Spleen (tissue), 11 donors: ENCODE measurements at regions not wholly inside any gene's neighbourhood (a gene's known extent, or its start where the extent isn't known, plus 50 kb on each side); places are given as distances from the start of the nearest gene placed in this dataset.

Experiments used
- DNase-seq: peaks from one replicate; pipeline ENCODE4 v3.0.0-alpha.2; 2020
- H3K27ac ChIP-seq, 8 donors: fragments of 200-600 bp; sonication (generic) in 7 of 8; 1 replicate in 4 of 8; 2 replicates in 4 of 8; pipeline versions ENCODE4 v1.5.0 to v1.8.0; 2016 to 2021; ENCODE audit warnings: inconsistent platforms in 4 of 8, mild to moderate bottlenecking in 4 of 8, moderate library complexity in 1 of 8
- H3K27me3 ChIP-seq, 7 donors: fragments of 200-600 bp; sonication (generic) in 6 of 7; replicated peaks in 1 of 7; 1 replicate in 4 of 7; 2 replicates in 3 of 7; pipeline versions ENCODE4 v1.5.0 to v1.8.0; 2016 to 2021; ENCODE audit warnings: inconsistent platforms in 3 of 7, mild to moderate bottlenecking in 1 of 7
- H3K36me3 ChIP-seq, 6 donors: fragments of 200-600 bp; sonication (generic) in 5 of 6; 1 replicate in 4 of 6; 2 replicates in 2 of 6; pipeline versions ENCODE4 v1.5.0 to v1.8.0; 2016 to 2021; ENCODE audit warnings: inconsistent platforms in 2 of 6
- H3K4me1 ChIP-seq, 6 donors: fragments of 200-600 bp; sonication (generic) in 5 of 6; 1 replicate in 3 of 6; 2 replicates in 3 of 6; pipeline versions ENCODE4 v1.5.0 to v1.8.0; 2016 to 2021; ENCODE audit warnings: inconsistent platforms in 3 of 6
- H3K4me3 ChIP-seq, 8 donors: fragments of 200-600 bp; sonication (generic) in 7 of 8; 1 replicate in 4 of 8; 2 replicates in 4 of 8; pipeline versions ENCODE4 v1.5.0 to v1.8.0; 2016 to 2021; ENCODE audit warnings: inconsistent platforms in 4 of 8, mild to moderate bottlenecking in 4 of 8, moderate library complexity in 2 of 8
- H3K9me3 ChIP-seq, 8 donors: fragments of 200-600 bp; sonication (generic) in 7 of 8; 1 replicate in 4 of 8; 2 replicates in 4 of 8; pipeline versions ENCODE4 v1.5.0 to v1.8.0; 2016 to 2021; ENCODE audit warnings: inconsistent platforms in 4 of 8
- POLR2A ChIP-seq, 3 donors: fragments of 450-650 bp; IDR thresholded peaks; one replicate each; pipeline ENCODE4 v1.5.1; 2017; ENCODE audit warnings: antibody characterized with exemption in 3 of 3, mild to moderate bottlenecking in 1 of 3
- POLR2AphosphoS5 ChIP-seq, 3 donors: sonication (generic); formaldehyde crosslinking; IDR thresholded peaks; one replicate each; pipeline ENCODE4 v1.5.1; 2017; ENCODE audit warnings: antibody characterized with exemption in 3 of 3
- WGBS, 5 donors: extraction: QIAGEN DNeasy Blood & Tissue Kit in 3 of 5; methylation state at CpG; one replicate each; pipeline versions ENCODE4 v1.1.5 to v1.1.7; 2013 to 2018; 5-methylcytosine and 5-hydroxymethylcytosine counted together
- intact Hi-C: fragments of 100-400 bp; cut with DNase I; formaldehyde crosslinking; loops from one replicate; pipeline ENCODE4 v1.15.0; 2023; ENCODE audit warnings: low total_unique reads
- TF ChIP-seq, protein P1 (sequence below), 11 experiments: fragments of 200-600 bp in 7 of 11; fragments of 450-650 bp in 4 of 11; sonication (generic) in 4 of 11; IDR thresholded peaks in 8 of 11; conservative IDR thresholded peaks in 3 of 11; 1 replicate in 7 of 11; 2 replicates in 4 of 11; pipeline versions ENCODE4 v1.4.0 to v1.8.0; 2016 to 2021; ENCODE audit warnings: antibody characterized with exemption in 11 of 11, inconsistent platforms in 4 of 11, mild to moderate bottlenecking in 1 of 11
- donor health status: healthy with polysubstance abuse.
- donor health status: DM: no; HTN: no; CAD: no; lungs with moderate emphysema.
- donor health status: DM: no; HTN: no; CAD: no.
- donor health status: Bipolar disorder and iron deficiency.
- donor health status: healthy.
- donor health status: DM: no; HTN: no; CAD: no.
- donor health status: DM: yes; HTN: yes; CAD: no.

DNA sequence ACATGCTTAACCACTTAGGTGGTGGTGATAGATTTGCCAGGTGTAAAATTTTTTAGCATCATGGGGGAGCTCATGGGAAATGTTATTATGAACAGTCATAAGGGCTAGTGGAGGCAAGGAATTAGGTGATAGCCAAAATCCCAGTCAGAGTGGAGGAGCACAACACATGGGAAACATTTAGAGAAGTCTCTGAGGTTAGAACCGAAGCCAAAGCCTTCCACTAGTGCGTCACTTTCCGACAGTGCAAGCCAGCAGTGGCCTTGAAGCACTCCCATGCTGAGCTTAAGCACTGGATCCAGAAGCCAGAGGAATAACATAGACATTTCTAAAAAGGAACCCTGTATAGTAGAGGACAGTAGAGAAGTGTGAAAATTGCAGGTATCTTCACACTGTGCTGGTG lies 101.5 kb upstream of the SNX2 start:
- Histone ChIP-seq H3K27ac (no peak overlapping the region), H3K4me3 (no peak overlapping the region), H3K9me3 (peaks cover 0 to 12% (median 0%) of the 10 kb centered on the region in 8 donors), H3K4me1 (no peaks in the 10 kb centered on the region), H3K27me3 (peaks cover 0 to 10% (median 0%) of the 10 kb centered on the region in 7 donors), H3K36me3 (no peaks in the 10 kb centered on the region)
- WGBS, 5 donors = 87 to 95% (median 90%) methylated on average over 3 of the region's 3 CpGs
- intact Hi-C loops = no loop called here
- TF ChIP-seq, protein P1, sequence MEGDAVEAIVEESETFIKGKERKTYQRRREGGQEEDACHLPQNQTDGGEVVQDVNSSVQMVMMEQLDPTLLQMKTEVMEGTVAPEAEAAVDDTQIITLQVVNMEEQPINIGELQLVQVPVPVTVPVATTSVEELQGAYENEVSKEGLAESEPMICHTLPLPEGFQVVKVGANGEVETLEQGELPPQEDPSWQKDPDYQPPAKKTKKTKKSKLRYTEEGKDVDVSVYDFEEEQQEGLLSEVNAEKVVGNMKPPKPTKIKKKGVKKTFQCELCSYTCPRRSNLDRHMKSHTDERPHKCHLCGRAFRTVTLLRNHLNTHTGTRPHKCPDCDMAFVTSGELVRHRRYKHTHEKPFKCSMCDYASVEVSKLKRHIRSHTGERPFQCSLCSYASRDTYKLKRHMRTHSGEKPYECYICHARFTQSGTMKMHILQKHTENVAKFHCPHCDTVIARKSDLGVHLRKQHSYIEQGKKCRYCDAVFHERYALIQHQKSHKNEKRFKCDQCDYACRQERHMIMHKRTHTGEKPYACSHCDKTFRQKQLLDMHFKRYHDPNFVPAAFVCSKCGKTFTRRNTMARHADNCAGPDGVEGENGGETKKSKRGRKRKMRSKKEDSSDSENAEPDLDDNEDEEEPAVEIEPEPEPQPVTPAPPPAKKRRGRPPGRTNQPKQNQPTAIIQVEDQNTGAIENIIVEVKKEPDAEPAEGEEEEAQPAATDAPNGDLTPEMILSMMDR (IDR thresholded peaks at IDR 0.05 in 8 of 11, conservative IDR thresholded peaks at IDR 0.05 in 3 of 11) = no peak
- TF ChIP-seq POLR2A (IDR thresholded peaks at IDR 0.05) (no peak), POLR2AphosphoS5 (IDR thresholded peaks at IDR 0.05) (no peak)
- DNase-seq = no peak

DNA sequence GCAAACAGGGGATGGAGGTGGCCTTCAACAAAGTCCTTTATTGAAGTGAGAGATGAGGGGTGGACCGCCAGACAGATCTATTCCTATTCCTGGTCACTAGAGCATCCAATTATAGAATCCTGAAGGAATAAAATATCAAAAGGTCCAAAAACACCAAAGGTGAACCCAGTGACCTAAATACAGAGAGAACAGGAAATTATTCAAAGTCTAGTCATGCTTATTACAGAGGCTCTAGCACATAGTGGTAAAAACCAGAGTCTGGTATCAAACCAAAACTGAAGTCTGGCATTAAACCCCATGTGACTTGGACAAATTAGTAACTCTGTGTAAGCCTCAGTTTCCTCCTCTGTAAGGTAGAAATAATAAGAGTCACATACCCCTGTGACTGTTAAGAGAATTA lies 100.5 kb upstream of the SNX2 start:
- 83 to 97% (median 88%) methylated on average over 1 of the region's 1 CpG for WGBS, 5 donors
- Histone ChIP-seq H3K9me3 (peaks cover 0 to 12% (median 0%) of the 10 kb centered on the region in 8 donors), H3K4me1 (no peaks in the 10 kb centered on the region), H3K27ac (no peak overlapping the region), H3K27me3 (peaks cover 0 to 14% (median 0%) of the 10 kb centered on the region in 7 donors), H3K36me3 (no peaks in the 10 kb centered on the region), H3K4me3 (no peak overlapping the region)
- TF ChIP-seq POLR2A (IDR thresholded peaks at IDR 0.05) (no peak), POLR2AphosphoS5 (IDR thresholded peaks at IDR 0.05) (no peak)
- TF ChIP-seq, protein P1 (IDR thresholded peaks at IDR 0.05 in 8 of 11, conservative IDR thresholded peaks at IDR 0.05 in 3 of 11) = no peak
- no peak for DNase-seq
- intact Hi-C loops = no loop called here

DNA sequence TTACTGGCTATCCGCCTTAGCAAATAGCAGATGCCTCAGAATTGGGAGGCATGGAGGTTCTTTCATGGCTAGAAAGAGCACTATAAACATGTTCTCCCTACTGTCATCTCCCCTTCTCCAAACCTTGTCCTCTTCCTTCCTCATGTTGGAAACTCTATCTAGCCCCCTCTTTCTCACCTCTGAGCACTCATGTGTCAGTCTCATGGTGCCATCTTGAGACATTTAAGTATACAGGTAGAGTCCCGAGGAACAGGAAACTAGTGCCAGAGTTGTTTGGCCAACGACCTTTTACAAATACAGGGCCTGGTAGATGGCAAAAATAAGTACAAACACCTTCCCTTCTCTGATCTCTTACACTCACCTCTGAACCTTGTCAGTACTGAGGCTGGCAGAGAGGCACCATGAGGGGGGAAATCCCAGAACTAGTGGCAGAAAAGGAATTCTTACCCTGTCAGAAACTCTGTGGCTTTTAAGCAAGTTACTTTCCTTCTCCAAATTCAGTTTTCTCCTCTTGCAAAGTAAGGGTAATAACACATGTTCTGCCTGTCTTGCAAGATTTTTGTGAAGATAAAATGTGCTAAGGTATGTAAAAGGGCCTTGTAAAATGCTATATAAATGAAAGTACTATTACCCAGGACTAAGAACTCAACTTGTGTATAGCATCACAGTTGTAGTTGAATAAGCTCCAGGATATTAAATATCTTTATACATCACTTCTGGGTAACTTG lies 94.1 kb upstream of the SNX2 start:
- H3K27me3 ChIP-seq = peaks cover 0 to 14% (median 0%) of the 10 kb centered on the region in 7 donors
- H3K4me1 ChIP-seq = no peaks in the 10 kb centered on the region
- no peaks in the 10 kb centered on the region for H3K9me3 ChIP-seq
- intact Hi-C loops = no loop called here
- no peak overlapping the region for H3K4me3 ChIP-seq
- no peaks in the 10 kb centered on the region for H3K36me3 ChIP-seq
- WGBS, 5 donors = 68 to 82% (median 72%) methylated on average over 3 of the region's 3 CpGs
- no peak for DNase-seq
- TF ChIP-seq POLR2AphosphoS5 (IDR thresholded peaks at IDR 0.05) (no peak), POLR2A (IDR thresholded peaks at IDR 0.05) (no peak)
- TF ChIP-seq, protein P1 (IDR thresholded peaks at IDR 0.05 in 8 of 11, conservative IDR thresholded peaks at IDR 0.05 in 3 of 11) = no peak
- H3K27ac ChIP-seq = no peak overlapping the region

DNA sequence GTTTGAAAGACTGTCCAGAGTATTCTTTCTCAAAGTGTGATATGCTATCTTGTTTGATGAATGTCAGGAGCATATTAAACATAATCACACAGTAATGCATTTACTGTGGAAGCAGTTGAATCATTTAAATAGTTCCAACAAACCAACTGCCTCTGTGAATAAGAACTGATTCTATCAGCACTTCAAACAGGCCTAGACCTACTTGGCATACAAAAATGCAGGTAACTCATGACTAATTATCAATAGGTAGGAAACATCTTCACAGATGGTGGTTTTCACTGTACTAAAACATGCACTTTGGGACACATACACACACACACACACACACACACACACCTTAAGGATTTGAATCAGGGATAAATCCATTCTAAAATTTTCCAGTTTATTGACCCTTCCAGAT lies 91.2 kb upstream of the SNX2 start:
- peaks cover 0 to under 1% (median 0%) of the 10 kb centered on the region in 7 donors for H3K27me3 ChIP-seq
- intact Hi-C loops = no loop called here
- H3K36me3 ChIP-seq = no peaks in the 10 kb centered on the region
- H3K4me3 ChIP-seq = no peak overlapping the region
- H3K27ac ChIP-seq = no peak overlapping the region
- H3K9me3 ChIP-seq = no peaks in the 10 kb centered on the region
- H3K4me1 ChIP-seq = no peaks in the 10 kb centered on the region
- TF ChIP-seq POLR2A (IDR thresholded peaks at IDR 0.05) = no peak
- TF ChIP-seq, protein P1 (IDR thresholded peaks at IDR 0.05 in 8 of 11, conservative IDR thresholded peaks at IDR 0.05 in 3 of 11) = no peak
- no peak for TF ChIP-seq POLR2AphosphoS5 (IDR thresholded peaks at IDR 0.05)
- no peak for DNase-seq
